Neuron (in vitro differentiated cells): ENCODE measurements at regions not wholly inside any gene's neighbourhood (a gene's known extent, or its start where the extent isn't known, plus 50 kb on each side); places are given as distances from the start of the nearest gene placed in this dataset.

Experiments used
- H2AFZ ChIP-seq: one replicate; pipeline ENCODE4 v1.6.1; 2013; ENCODE audit warnings: low read depth, mild to moderate bottlenecking, inconsistent platforms, low read length, moderate library complexity
- H3K27me3 ChIP-seq: one replicate; pipeline ENCODE4 v1.6.1; 2013; ENCODE audit warnings: low read length; ENCODE audit not compliant: insufficient read depth
- H3K36me3 ChIP-seq: one replicate; pipeline ENCODE4 v1.6.1; 2013; ENCODE audit warnings: low read length; ENCODE audit not compliant: insufficient read depth
- H3K4me1 ChIP-seq: one replicate; pipeline ENCODE4 v1.6.1; 2013; ENCODE audit warnings: low read length; ENCODE audit not compliant: insufficient read depth
- H3K4me3 ChIP-seq: 2 replicates; pipeline ENCODE4 v1.5.1; 2013; ENCODE audit warnings: mild to moderate bottlenecking, low read length, moderate library complexity
- H3K9me3 ChIP-seq: one replicate; pipeline ENCODE4 v1.6.1; 2013; ENCODE audit warnings: low read length

DNA sequence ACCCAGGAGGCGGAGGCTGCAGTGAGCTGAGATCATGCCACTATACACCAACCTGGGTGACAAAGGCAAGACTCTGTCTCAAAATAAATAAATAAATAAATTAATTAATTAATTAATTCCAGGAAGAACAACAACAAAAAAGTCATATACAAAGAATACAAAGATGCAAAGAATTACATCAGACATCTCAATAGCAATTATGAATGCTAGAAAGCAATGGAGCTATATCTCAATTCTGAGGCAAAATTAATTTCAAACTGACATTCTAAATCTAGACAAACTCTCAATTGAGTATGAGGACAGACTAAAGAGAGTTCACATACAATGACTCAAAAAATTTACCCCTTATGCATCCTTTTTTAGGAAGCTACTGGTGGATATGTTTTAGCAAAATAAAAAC, 69.6 kb upstream of the CTNNB1 start:
- Histone ChIP-seq H2AFZ (no peak overlapping the region), H3K4me1 (no peaks in the 10 kb centered on the region), H3K36me3 (no peaks in the 10 kb centered on the region), H3K27me3 (no peaks in the 10 kb centered on the region), H3K9me3 (peaks cover 2% of the 10 kb centered on the region), H3K4me3 (no peak overlapping the region)

DNA sequence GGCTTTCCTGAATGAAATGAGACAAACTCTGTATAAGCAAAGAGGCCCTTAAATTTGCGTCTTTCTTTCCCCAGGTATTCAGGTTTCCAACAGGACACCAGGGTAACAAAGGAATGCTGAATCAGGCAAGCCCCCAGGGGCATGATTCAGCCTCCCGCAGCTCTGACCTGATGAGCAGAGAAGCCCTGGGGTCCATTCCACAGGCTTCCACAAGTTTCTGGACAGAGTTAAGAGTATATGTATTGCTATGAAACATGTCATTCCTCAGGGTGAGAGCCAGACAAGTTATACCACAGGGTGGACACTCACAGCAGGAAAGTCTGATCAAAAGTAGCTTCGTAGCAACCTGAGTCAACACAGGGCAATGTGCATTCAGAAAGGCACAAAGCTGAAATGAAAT, 68.1 kb upstream of the CTNNB1 start:
- no peaks in the 10 kb centered on the region for H3K4me1 ChIP-seq
- H3K9me3 ChIP-seq = peaks cover 2% of the 10 kb centered on the region
- no peaks in the 10 kb centered on the region for H3K27me3 ChIP-seq
- H2AFZ ChIP-seq = no peak overlapping the region
- H3K36me3 ChIP-seq = no peaks in the 10 kb centered on the region
- no peak overlapping the region for H3K4me3 ChIP-seq

DNA sequence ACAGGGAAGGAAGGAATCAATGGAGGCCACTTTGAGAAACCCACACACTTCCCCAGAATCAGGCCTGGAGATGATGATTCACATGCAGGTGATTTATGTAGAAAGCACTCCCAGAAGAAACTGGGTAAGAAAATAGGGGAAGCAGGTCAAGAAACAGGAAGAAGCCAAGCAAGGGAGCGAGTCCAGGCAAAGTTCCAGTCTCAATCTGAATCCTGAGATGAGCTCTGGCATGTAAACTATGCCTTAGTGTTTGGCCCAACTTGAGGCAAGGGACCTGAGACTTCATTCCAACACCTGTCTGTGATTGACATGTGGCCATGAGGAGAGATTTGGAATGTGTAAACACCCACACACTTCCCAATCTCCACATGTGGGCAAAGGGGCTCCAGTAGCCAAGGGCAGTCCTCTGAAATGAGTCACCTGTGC, 61.6 kb upstream of the CTNNB1 start:
- H3K36me3 ChIP-seq = no peaks in the 10 kb centered on the region
- no peak overlapping the region for H2AFZ ChIP-seq
- no peaks in the 10 kb centered on the region for H3K9me3 ChIP-seq
- H3K27me3 ChIP-seq = no peaks in the 10 kb centered on the region
- H3K4me1 ChIP-seq = no peaks in the 10 kb centered on the region
- H3K4me3 ChIP-seq = no peak overlapping the region

DNA sequence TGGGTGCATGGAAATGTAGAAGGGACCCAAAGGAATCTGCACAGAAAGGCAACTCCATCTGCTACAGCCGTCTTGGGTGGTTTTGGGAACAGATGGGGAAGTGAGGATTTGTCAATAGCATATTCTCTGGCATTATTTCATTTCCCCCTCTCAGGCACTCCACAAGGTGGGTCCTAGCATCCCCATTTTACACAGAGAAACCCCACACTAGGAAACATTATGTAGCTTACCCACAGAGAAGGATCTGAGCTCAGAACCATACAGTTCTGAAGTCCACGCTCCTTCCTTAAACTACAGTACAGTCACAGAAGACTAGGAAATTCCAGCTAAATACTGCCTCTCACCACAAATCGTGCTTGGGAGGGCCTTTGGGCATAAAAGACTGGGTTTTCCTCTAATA, 61.2 kb upstream of the CTNNB1 start:
- Histone ChIP-seq H3K27me3 (no peaks in the 10 kb centered on the region), H2AFZ (no peak overlapping the region), H3K4me3 (no peak overlapping the region), H3K36me3 (no peaks in the 10 kb centered on the region), H3K4me1 (no peaks in the 10 kb centered on the region), H3K9me3 (no peaks in the 10 kb centered on the region)

DNA sequence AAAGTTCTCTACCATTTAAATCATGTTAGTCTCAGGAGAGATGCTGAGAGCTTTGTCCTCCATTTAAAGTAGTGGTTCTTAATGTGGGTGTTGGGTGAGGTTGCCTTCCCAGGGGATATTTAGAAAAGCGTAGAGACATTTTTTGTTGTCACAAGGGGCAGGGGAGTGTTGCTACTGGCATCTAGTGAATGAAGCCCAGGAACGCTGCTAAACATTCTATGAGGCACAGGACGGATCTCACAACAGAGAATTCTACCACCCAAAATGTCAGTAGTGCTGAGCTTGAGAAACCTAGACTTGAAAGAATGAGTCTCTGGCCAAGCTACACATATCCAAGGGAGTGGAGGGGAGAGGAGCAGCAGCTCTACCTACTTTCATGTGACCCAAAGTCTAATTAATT, 60.7 kb upstream of the CTNNB1 start:
- Histone ChIP-seq H3K9me3 (no peaks in the 10 kb centered on the region), H3K4me3 (no peak overlapping the region), H3K27me3 (no peaks in the 10 kb centered on the region), H2AFZ (no peak overlapping the region), H3K4me1 (no peaks in the 10 kb centered on the region), H3K36me3 (no peaks in the 10 kb centered on the region)

DNA sequence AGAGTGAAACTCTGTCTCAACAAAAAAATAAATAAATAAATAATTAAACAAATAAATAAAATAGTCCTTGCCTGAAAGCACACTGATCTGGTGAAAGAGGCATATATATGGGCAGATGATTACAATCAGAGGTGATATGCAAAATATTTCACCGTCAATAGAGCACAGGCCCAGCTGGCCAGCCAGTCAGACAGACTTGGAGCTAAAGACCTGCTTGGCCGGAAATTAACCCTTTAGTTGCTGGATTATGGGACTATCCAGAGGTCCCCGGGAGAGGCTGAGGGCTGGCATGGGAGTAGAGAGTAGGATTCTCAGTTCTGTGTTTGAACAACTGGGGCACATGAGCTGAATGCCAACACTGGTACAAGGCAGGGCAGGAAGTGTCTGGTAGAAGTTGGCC, 59.1 kb upstream of the CTNNB1 start:
- Histone ChIP-seq H3K9me3 (no peaks in the 10 kb centered on the region), H3K27me3 (no peaks in the 10 kb centered on the region), H3K4me1 (no peaks in the 10 kb centered on the region), H3K36me3 (no peaks in the 10 kb centered on the region), H2AFZ (no peak overlapping the region), H3K4me3 (no peak overlapping the region)

DNA sequence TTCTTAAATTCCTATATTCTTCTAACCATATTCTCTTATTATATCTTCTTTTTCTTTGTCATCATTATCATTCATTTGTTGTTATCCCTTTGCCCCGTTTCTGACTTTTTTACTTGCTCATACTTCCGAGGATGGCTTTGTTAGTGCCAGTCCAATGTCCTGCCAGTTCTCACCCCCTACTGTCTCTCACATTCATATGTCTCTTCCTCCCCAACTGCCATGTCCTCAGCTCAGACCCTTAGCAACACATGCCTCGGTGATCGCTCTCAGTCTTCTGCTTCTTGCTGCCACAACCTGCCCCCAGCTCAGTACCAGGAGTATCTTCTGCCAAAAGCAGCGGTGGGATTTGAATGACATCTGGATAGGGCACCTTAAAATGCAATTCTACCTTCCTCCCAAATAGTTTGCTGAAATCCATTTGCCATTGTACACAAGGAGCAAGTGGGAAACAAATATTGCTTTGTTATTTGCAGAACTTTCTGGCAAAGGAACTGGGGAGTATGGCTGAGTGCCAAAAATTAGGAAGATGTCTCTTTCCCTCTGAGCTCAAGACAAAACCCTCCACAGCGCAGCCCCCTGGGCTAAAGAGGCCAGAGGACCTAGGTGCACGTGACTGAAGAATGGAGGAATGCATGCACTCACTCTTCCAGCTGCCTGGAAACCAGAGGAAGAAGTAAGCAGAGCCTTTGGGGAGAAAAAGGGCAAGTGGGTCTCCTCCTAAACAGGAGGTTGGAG, 57.7 kb upstream of the CTNNB1 start:
- Histone ChIP-seq H3K4me1 (no peaks in the 10 kb centered on the region), H3K27me3 (no peaks in the 10 kb centered on the region), H2AFZ (no peak overlapping the region), H3K9me3 (no peaks in the 10 kb centered on the region), H3K4me3 (no peak overlapping the region), H3K36me3 (no peaks in the 10 kb centered on the region)

DNA sequence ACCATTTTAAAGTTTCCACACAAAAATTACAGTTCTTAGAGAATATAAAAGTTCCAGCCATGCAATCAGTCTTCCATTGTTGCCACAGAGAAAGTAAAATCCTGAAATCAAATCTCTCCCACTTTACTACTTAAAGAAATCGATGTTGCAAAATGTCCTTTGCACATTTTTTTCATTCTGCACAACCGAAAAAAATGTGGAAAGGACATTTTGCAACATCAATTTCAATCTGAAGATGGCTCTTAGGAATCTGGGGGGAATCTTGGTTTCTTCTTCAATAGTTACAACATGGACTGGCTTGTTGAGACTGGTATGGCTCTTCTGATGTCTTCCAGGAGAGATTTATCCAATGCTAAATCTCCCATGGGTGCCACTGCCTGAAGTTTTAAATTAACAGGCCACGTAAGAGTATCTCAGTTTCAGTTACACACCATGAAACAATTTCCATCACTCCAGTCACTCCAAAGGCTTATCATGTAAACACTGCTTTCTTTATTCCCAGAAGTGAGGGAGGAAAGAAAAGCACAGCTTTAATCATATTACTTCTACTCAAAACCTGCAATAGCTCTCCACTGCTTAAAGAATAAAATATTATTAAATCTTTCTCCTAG, 55.8 kb upstream of the CTNNB1 start:
- Histone ChIP-seq H3K4me3 (no peak overlapping the region), H3K4me1 (peaks cover under 1% of the 10 kb centered on the region), H3K9me3 (no peaks in the 10 kb centered on the region), H3K27me3 (no peaks in the 10 kb centered on the region), H3K36me3 (no peaks in the 10 kb centered on the region), H2AFZ (no peak overlapping the region)

DNA sequence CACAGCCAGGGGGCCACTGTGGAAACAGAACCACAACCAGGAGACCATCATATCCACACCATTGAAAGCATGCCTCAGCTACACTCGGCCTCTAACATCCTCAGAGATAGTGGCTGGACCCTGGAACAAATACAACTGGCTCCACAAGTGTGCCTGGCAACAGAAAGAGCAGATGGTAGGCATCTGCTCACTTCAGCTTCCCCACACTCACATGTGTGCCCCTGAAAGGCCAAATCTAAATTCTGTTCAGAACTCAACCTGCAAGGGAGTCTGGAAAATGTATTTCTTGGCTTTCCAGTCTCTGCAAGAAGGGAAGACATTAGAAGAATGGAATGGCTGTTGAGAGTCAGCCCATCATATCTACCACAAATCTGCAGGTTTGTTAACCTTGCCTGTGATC, 54.7 kb upstream of the CTNNB1 start:
- Histone ChIP-seq H3K27me3 (no peaks in the 10 kb centered on the region), H3K9me3 (no peaks in the 10 kb centered on the region), H3K36me3 (no peaks in the 10 kb centered on the region), H2AFZ (no peak overlapping the region), H3K4me1 (peaks cover 6% of the 10 kb centered on the region), H3K4me3 (no peak overlapping the region)

DNA sequence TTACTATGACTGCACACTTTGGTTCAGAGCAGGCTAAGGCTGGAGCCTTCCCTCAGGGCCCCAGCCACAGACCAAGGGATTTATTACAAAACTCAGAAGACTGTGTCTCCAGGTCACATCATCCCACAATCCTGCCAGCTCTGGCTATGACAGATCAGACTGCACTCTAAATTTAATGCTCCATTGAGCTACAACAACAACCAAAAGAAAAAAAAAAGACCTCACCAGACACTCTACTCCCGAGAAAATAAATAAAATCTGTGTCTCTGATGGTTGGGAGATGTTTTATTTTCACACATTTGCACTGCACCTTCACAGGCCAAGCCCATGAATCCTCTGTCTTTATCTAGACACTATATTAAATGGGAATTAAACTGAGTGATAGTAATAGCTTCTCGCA, 50.8 kb upstream of the CTNNB1 start:
- H3K9me3 ChIP-seq = no peaks in the 10 kb centered on the region
- H2AFZ ChIP-seq = no peak overlapping the region
- peaks cover 6% of the 10 kb centered on the region for H3K4me1 ChIP-seq
- H3K36me3 ChIP-seq = no peaks in the 10 kb centered on the region
- H3K27me3 ChIP-seq = no peaks in the 10 kb centered on the region
- H3K4me3 ChIP-seq = no peak overlapping the region

DNA sequence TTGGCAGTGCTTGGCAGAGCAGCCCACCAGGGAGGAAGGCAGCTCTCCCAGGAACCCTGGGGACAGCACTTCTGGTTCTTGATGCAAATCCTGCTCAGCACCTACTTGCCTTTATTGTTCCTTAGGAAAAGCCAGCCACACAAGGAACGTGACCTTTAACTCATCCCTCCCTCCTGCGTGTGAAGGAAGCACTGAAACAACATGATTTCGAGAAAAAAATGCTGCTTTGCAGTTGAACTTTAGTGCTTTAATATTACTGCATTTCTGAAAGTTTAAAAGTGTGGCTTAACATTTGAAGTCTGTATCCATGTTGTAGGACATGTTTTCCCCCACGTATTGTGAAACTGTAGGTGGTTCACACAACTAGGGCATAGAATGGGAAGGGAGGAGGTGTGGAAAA, 50.4 kb upstream of the CTNNB1 start:
- Histone ChIP-seq H2AFZ (no peak overlapping the region), H3K9me3 (no peaks in the 10 kb centered on the region), H3K4me3 (no peak overlapping the region), H3K4me1 (peaks cover 6% of the 10 kb centered on the region), H3K36me3 (no peaks in the 10 kb centered on the region), H3K27me3 (no peaks in the 10 kb centered on the region)
